C4-2B (cell line): ENCODE measurements at regions not wholly inside any gene's neighbourhood (a gene's known extent, or its start where the extent isn't known, plus 50 kb on each side); places are given as distances from the start of the nearest gene placed in this dataset.

Experiments
- H3K27ac ChIP-seq: fragments of 450-650 bp; 2 replicates; pipeline ENCODE4 v1.5.1; 2017
- ZFX ChIP-seq: fragments of 450-650 bp; IDR thresholded peaks from 2 replicates; pipeline ENCODE4 v1.6.1; 2017
- TF ChIP-seq, protein P1 (sequence below): fragments of 450-650 bp; conservative IDR thresholded peaks from 2 replicates; pipeline ENCODE4 v1.5.1; 2017; ENCODE audit warnings: mild to moderate bottlenecking

DNA sequence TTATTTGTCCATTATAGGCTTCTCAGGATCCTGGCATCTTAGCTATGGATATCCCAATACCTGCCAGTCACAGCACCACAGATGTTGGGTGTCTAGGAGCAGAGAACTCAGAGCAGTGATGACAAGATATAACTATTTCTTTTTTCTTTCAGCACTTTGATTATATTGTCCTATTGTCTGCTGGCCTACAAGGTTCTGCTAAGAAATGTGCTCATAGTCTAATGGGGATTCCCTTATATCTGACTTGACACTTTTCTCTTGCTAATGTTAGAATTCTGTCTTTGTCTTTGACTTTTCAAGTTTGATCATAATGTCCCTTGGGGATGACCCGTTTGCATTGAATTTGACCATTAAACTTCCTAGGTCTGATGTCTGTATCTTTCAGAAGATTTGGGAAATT lies 270.4 kb downstream of the OGFRL1 start:
- TF ChIP-seq, protein P1, sequence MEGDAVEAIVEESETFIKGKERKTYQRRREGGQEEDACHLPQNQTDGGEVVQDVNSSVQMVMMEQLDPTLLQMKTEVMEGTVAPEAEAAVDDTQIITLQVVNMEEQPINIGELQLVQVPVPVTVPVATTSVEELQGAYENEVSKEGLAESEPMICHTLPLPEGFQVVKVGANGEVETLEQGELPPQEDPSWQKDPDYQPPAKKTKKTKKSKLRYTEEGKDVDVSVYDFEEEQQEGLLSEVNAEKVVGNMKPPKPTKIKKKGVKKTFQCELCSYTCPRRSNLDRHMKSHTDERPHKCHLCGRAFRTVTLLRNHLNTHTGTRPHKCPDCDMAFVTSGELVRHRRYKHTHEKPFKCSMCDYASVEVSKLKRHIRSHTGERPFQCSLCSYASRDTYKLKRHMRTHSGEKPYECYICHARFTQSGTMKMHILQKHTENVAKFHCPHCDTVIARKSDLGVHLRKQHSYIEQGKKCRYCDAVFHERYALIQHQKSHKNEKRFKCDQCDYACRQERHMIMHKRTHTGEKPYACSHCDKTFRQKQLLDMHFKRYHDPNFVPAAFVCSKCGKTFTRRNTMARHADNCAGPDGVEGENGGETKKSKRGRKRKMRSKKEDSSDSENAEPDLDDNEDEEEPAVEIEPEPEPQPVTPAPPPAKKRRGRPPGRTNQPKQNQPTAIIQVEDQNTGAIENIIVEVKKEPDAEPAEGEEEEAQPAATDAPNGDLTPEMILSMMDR = no peak
- TF ChIP-seq ZFX = no peak
- no peak overlapping the region for H3K27ac ChIP-seq

DNA sequence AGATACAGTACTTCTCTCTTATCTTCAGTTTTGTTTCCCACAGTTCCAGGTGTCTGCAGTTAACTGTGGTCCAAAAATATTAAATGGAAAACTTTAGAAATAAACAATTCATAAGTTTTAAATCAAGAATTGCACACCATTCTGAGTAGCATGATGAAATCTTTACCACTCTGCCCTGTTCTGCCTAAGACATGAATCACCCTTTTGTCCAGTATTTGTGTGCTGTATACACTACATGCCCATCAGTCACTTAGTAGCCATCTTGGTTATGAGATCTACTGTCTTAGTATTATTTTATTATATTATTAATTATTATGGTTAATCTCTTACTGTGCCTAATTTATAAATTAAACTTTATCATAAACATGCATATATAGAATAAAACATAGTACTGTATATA lies 279.0 kb downstream of the OGFRL1 start:
- H3K27ac ChIP-seq = no peak overlapping the region
- TF ChIP-seq ZFX = no peak
- TF ChIP-seq, protein P1 = no peak

DNA sequence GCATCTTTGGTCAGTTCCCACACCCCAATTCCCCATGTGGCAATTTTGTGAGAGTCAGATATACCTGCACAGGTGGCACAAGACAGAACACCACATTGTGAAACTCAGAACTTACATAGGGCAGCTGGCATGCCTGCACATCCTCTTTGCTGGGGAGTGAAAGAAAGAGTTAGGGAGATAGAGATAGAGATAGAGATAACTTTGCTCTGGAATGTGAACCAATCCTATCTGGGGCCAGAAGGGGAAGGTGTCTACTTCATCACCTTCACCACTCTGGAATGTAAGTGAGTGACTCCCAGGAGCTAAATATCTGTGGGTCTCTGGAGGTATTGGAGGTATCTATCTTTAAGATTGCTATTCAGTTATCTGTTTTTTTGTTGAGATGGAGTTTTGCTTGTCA lies 289.2 kb downstream of the OGFRL1 start:
- TF ChIP-seq, protein P1 = no peak
- no peak for TF ChIP-seq ZFX
- H3K27ac ChIP-seq = no peak overlapping the region

DNA sequence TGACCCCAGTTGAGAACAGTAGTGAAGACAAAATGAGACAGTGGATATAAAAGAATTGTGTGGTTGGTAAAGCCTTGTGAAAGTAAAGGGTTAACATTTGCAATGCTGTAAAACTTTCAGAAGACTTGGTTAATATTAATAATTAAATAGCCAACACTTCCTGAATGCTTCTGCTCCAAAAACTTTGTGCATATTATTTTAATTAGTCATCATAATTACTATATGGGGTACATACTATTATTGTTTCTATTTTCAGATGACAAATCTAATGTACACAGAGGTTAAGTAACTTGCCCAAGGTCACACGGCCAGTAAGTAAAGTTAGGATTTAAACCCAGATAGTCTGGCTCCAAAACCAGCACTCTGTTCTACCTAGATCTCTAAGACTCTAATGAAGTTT lies 291.3 kb downstream of the OGFRL1 start:
- H3K27ac ChIP-seq = no peak overlapping the region
- no peak for TF ChIP-seq ZFX
- TF ChIP-seq, protein P1 = no peak

DNA sequence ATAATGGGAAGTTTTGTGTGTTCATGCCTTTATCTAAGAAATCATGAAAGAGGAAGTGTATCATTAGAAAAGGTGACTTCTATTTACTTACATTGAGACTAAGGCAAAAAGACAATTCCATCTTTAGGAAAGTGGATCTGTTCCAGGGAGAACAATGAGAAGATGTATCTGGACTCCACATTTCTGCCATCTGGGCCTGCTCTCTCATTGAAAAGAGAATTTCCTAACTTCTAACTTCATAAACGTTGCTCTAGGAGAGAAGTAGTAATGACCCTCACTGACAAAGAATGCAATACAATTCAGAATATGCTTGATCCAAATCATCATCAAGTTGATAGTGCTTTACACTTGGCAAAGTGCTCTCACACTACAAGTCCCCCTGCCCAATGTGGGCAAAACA lies 294.2 kb downstream of the OGFRL1 start:
- TF ChIP-seq, protein P1 = no peak
- no peak for TF ChIP-seq ZFX
- H3K27ac ChIP-seq = no peak overlapping the region

DNA sequence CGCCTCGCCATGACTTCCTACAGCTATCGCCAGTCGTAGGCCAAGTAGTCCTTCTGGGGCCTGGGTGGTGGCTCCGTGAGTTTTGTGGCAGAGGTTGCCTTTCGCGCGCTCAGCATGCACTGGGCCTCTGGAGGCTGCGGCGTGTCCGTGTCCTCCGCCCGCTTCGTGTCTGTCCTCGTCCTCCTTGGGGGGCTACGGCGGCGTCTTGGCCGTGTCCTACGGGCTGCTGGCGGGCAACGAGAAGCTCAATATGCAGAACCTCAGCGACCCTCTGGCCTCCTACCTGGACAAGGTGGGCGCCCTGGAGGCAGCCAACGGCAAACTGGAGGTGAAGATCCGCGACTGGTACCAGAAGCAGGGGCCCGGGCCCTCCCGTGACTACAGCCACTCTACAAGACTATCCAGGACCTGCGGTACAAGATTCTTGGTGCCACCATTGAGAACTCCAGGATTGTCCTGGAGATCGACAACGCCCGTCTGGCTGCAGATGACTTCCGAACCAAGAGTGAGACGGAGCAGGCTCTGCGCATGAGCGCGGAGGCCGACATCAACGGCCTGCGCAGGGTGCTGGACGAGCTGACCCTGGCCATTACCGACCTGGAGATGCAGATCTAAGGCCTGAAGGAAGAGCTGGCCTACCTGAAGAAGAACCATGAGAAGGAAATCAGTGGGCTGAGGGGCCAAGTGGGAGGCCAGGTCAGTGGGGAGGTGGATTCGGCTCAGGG lies 296.3 kb downstream of the OGFRL1 start:
- TF ChIP-seq, protein P1 = no peak
- TF ChIP-seq ZFX = no peak
- no peak overlapping the region for H3K27ac ChIP-seq

DNA sequence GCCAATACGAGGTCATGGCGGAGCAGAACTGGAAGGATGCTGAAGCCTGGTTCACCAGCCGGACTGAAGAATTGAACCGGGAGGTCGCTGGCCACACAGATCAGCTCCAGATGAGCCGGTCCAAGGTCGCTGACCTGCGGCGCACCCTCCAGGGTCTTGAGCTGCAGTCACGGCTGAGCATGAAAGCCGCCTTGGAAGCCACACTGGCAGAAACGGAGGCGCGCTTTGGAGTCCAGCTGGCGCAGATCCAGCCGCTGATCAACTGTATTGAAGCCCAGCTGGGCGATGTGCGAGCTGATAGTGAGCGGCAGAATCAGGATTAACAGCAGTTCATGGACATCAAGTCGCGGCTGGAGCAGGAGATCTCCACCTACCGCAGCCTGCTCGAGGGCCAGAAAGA lies 296.9 kb downstream of the OGFRL1 start:
- no peak for TF ChIP-seq ZFX
- TF ChIP-seq, protein P1 = no peak
- no peak overlapping the region for H3K27ac ChIP-seq
